ENCODE measurements at regions not wholly inside any gene's neighbourhood (a gene's known extent, or its start where the extent isn't known, plus 50 kb on each side); places are given as distances from the start of the nearest gene placed in this dataset.

GRCh38 chr4:182067828-182068227 lies 175.4 kb upstream of the TENM3 start:
- ATAC-seq (ENCODE audit: poor library complexity) (no peak), DNase-seq (no peak)
- intact Hi-C loops (cut with DNase I) = no loop called here

- DNase-seq = no peak
- intact Hi-C loops (cut with DNase I) = no loop called here
- no peak for ATAC-seq (ENCODE audit: poor library complexity)
Measured at GRCh38 chr4:182068920-182069319, 174.3 kb upstream of the TENM3 start.

- DNase-seq (no peak), ATAC-seq (ENCODE audit: poor library complexity) (no peak)
- intact Hi-C loops (cut with DNase I) = no loop called here
Measured at GRCh38 chr4:182073278-182073677, 169.9 kb upstream of the TENM3 start.

- no peak for ATAC-seq (ENCODE audit: poor library complexity)
- no peak for DNase-seq
- intact Hi-C loops (cut with DNase I) = no loop called here
Measured at GRCh38 chr4:182074139-182074538, 169.1 kb upstream of the TENM3 start.

GRCh38 chr4:182074810-182075209 lies 168.4 kb upstream of the TENM3 start:
- intact Hi-C loops (cut with DNase I) = no loop called here
- DNase-seq = no peak
- no peak for ATAC-seq (ENCODE audit: poor library complexity)

- intact Hi-C loops (cut with DNase I) = no loop called here
- DNase-seq (no peak), ATAC-seq (ENCODE audit: poor library complexity) (no peak)
Measured at GRCh38 chr4:182082910-182083309, 160.3 kb upstream of the TENM3 start.

- DNase-seq (no peak), ATAC-seq (ENCODE audit: poor library complexity) (no peak)
- intact Hi-C loops (cut with DNase I) = no loop called here
Measured at GRCh38 chr4:182083671-182084410, 159.4 kb upstream of the TENM3 start.

- no peak for DNase-seq
- intact Hi-C loops (cut with DNase I) = no loop called here
- ATAC-seq (ENCODE audit: poor library complexity) = no peak
Measured at GRCh38 chr4:182085051-182085480, 158.1 kb upstream of the TENM3 start.

GRCh38 chr4:182089326-182089725 lies 153.9 kb upstream of the TENM3 start:
- intact Hi-C loops (cut with DNase I) = no loop called here
- ATAC-seq (ENCODE audit: poor library complexity) (no peak), DNase-seq (no peak)

GRCh38 chr4:182090186-182090585 lies 153.0 kb upstream of the TENM3 start:
- DNase-seq (no peak), ATAC-seq (ENCODE audit: poor library complexity) (no peak)
- intact Hi-C loops (cut with DNase I) = no loop called here

GRCh38 chr4:182091128-182091527 lies 152.1 kb upstream of the TENM3 start:
- intact Hi-C loops (cut with DNase I) = no loop called here
- no peak for ATAC-seq (ENCODE audit: poor library complexity)
- DNase-seq = no peak

- intact Hi-C loops (cut with DNase I) = no loop called here
- ATAC-seq (ENCODE audit: poor library complexity) (no peak), DNase-seq (no peak)
Measured at GRCh38 chr4:182093431-182093831, 149.8 kb upstream of the TENM3 start.

GRCh38 chr4:182093935-182094334 lies 149.3 kb upstream of the TENM3 start:
- DNase-seq (no peak), ATAC-seq (ENCODE audit: poor library complexity) (no peak)
- intact Hi-C loops (cut with DNase I) = no loop called here

- ATAC-seq (ENCODE audit: poor library complexity) (no peak), DNase-seq (no peak)
- intact Hi-C loops (cut with DNase I) = no loop called here
Measured at GRCh38 chr4:182101618-182102017, 141.6 kb upstream of the TENM3 start.

- intact Hi-C loops (cut with DNase I) = no loop called here
- DNase-seq (no peak), ATAC-seq (ENCODE audit: poor library complexity) (no peak)
Measured at GRCh38 chr4:182102576-182102975, 140.6 kb upstream of the TENM3 start.

GRCh38 chr4:182103614-182104319 lies 139.4 kb upstream of the TENM3 start:
- DNase-seq (no peak), ATAC-seq (ENCODE audit: poor library complexity) (no peak)
- intact Hi-C loops (cut with DNase I) = no loop called here

GRCh38 chr4:182105416-182105815 lies 137.8 kb upstream of the TENM3 start:
- DNase-seq = no peak
- intact Hi-C loops (cut with DNase I) = no loop called here
- no peak for ATAC-seq (ENCODE audit: poor library complexity)

- intact Hi-C loops (cut with DNase I) = no loop called here
- DNase-seq = no peak
- no peak for ATAC-seq (ENCODE audit: poor library complexity)
Measured at GRCh38 chr4:182107931-182108330, 135.3 kb upstream of the TENM3 start.

GRCh38 chr4:182111586-182111985 lies 131.6 kb upstream of the TENM3 start:
- DNase-seq (no peak), ATAC-seq (ENCODE audit: poor library complexity) (no peak)
- intact Hi-C loops (cut with DNase I) = no loop called here

- DNase-seq (no peak), ATAC-seq (ENCODE audit: poor library complexity) (no peak)
- intact Hi-C loops (cut with DNase I) = no loop called here
Measured at GRCh38 chr4:182113779-182114178, 129.4 kb upstream of the TENM3 start.

Data from Right ventricle myocardium superior (tissue), 1 donor.